ENCODE measurements at regions not wholly inside any gene's neighbourhood (a gene's known extent, or its start where the extent isn't known, plus 50 kb on each side); places are given as distances from the start of the nearest gene placed in this dataset.
A peak's percentile ranks its signal among the peaks of the same experiment; 100 is the strongest.
"Not testable (repeated sequence)": the region's sequence is repeated elsewhere in the genome, so short reads cannot be mapped to it uniquely, and the experiment has no call there.

- DNase-seq, result no peak
These were observed 54.9 kb upstream of the ZNF678 start for GRCh38 chr1:227508431-227508830.

DNA sequence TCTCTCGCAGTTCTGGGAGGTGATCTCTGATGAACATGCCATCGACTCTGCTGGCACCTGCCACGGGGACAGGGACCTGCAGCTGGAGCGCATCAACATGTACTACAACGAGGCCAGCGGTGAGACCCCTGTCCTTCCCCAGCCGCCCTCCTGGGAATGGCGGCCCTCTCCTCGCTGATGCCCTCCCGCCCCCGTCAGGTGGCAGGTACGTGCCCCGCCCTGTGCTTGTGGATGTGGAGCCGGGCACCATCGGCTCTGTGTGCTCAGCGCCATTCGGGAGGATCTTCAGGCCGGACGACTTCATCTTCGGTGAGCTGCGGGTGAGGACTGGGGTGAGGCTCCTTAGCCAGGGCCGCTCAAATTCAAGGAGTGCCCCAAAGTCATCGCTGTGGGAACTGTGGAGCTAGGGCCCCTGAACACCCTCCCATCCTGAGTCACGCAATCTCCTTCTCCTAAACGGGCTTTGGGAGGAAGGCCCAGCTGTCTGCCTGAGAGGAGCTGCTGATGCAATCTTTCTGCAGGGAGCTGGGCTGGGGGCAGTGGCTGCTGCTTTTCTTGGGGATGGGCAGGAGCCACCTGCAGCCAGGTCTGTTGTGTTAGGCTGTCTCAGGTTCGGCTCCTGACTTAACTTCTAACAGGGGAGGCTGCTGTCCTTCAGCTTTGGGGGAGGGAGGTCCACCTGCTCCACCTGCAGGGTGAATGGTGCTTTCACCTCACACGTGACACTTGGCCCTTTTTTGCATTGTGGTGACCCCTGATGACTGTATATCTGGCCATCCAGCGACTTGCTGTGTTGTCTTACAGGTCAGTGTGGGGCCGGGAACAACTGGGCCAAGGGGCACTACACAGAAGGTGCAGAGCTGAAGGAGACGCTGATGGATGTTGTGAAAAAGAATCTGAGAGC is 56.6 kb upstream of the ZNF678 start:
- not testable (repeated sequence) for DNase-seq

DNA sequence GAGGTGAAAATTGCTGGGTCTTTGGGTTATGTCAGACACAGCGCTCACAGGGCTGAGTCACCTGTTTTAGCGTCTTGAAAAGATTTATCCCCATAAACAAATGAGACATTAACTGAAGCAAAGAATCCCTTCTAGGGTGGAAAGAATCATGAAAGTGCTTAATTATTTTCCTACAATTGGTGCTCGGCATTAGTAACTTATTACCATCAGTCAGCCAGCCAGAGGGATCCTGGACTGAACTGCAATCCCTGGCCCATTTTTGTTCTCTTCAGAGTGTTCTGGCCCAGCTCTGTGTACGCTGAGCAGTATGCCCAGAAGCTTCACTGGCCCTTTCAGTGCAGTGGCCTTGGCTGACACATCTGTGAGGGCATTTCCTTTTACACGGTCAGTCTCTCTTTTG is 67.3 kb upstream of the ZNF678 start:
- peak in 3 of 51 donors; percentile 2 to 17 (median 9) for DNase-seq

- not testable (repeated sequence) for DNase-seq
These were observed 69.3 kb upstream of the ZNF678 start for GRCh38 chr1:227493863-227494551.

- no peak for DNase-seq
These were observed 72.9 kb upstream of the ZNF678 start for GRCh38 chr1:227490478-227490877.

GRCh38 chr1:227490001-227490400 is 73.4 kb upstream of the ZNF678 start:
- DNase-seq, result no peak

DNA sequence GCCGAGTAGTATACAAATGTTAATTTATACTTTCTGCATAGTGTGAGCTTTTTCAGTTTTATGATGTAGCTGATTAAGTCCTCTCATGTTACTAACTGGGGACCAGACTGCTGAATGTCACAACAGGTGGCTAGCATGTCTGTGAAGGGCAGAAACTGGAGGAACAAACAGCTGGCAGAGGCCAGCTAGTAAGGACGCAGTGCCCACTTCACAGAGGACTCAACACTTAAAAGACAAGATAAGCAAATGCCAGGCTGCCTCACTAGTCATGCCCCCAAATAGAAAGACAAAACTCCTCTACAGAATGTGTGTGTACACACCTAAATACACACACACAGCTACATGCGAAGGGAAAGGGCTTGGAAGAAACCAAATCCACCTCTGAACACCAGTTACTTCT is 73.8 kb upstream of the ZNF678 start:
- no peak for DNase-seq

GRCh38 chr1:227487606-227488005 is 75.8 kb upstream of the ZNF678 start:
- no peak for DNase-seq

DNA sequence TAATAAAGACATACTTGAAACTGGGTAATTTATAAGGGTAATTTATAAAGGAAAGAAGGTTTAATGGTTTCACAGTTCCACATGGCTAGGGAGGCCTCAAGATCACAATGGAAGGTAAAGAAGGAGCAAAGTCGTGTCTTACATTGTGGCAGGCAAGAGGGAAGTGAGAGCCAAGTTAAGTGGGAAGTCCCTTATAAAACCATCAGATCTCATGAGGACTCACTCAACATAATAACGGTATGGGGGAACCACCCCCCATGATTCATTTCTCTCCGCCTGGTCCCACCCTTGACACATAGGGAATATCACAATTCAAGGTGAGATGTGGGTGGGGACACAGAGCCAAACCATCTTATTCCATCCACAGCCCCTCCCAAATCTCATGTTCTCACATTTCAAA is 76.8 kb upstream of the ZNF678 start:
- DNase-seq, result no peak

- DNase-seq, result no peak
These were observed 81.4 kb upstream of the ZNF678 start for GRCh38 chr1:227482023-227482299.

DNA sequence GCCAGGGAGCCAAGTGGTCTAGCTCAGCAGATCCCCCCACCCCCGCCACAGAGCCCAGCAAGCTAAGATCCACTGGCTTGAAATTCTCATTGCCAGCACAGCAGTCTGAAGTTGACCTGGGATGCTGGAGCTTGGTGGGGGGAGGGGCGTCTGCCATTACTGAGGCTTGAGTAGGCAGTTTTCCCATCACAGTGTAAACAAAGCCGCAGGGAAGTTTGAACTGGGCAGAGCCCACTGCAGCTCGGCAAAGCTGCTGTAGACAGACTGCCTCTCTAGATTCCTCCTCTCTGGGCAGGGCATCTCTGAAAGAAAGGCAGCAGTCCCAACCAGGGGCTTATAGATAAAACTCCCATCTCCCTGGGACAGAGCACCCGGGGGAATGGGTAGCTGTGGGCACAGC is 89.3 kb upstream of the ZNF678 start:
- not testable (repeated sequence) for DNase-seq

GRCh38 chr1:227472772-227473171 is 90.6 kb upstream of the ZNF678 start:
- no peak for DNase-seq

DNA sequence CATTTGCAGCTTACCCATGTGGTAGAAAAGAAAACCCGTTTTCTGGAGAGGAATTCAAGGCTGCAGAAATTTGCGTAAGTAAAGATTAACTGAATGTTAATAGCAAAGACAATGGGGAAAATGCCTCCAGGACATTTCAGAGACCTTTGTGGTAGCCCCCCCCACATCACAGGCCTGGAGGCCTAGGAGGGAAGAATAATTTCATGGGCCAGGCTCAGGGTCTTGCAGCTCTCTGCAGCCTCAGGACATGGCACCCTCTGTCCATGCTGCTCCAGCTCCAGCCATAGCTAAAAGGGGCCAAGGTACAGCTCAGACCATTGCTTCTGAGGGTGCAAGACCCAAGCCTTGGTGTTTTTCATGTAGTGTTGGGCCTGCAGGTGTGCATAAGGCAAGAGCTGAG is 92.7 kb upstream of the ZNF678 start:
- DNase-seq, result no peak

- no peak for DNase-seq
These were observed 93.6 kb upstream of the ZNF678 start for GRCh38 chr1:227469708-227470107.

GRCh38 chr1:227466039-227466645 is 97.2 kb upstream of the ZNF678 start:
- no peak for DNase-seq

DNA sequence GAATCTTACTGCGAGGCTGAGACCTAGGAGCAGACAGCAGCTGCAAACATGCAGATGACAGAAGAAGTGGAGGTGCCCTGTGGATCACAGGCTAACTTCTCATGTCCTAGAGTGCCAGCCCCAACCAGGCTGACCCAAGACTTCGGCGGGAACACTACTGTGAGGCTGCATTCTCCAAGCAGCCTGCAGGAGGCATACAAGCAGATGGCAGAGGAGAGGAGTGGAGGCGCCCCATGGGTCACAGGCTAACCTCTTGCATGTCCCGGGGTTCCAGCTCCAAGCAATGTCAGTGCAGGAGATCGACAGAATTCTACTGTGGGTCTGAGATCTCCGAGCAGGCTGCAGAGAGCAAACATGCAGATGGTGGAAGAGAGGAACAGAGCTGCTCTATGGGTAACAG is 98.1 kb upstream of the ZNF678 start:
- DNase-seq, result no peak

DNA sequence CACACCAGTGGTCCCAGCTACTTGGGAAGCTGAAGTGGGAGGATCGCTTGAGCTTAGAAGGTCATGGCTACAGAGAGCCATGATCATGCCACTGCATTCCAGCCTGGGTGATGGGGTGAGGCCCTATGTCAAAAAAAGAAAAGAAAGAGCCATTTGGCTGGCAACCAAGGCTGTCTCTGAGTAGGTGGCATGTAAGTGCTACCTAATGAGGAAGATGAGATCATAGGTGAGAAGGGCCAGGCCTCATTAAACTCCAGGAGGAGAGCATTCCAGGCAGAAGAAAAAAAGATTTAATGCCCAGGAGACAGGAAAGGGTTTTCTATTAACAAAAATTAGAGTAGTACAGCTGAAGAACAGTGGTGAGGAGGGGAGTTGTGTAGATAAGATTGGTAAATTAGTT is 103.4 kb upstream of the ZNF678 start:
- DNase-seq, result no peak

DNA sequence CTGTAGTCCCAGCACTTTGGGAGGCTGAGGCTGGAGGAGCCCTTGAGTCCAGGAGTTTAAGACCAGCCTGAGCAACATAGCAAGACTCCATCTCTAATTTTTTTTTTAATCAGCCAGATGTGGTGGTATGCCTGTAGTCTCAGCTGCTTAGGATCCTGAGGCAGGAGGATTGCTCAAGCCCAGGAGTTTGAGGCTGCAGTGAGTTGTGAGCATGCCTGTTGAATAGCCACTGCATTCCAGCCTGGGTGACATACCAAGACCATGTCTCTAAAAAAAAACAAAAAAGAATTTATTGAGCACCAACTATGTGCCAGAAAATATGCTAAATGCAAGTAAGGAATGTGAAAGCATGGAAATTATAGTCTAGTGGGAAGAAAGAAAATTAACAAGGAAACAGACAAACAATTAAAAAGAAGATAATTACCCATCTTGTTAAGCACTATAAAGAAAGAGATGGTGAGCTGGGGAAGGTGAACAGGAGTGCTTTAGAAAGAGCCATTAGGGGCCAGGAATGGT is 104.0 kb upstream of the ZNF678 start:
- DNase-seq, result no peak

DNA sequence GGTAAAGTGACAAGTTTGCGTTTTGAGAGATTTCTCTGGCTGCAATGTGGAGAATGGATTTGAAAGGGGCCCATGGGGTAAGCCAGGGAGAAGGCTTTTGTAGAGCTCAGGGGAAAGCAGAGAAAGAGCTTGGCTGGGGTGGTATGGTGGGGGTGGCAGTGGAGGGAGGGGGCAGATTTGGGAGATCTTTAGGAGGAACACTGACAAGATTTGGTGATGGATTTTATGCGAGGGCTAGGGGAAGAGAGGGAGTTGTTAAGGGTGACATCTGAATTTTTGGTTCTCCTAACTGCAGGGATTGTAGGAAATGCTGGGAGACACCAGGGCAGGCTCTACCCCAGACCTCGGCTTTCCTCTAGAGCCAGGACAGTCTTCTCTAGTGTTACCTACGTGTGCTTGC is 108.7 kb upstream of the ZNF678 start:
- no peak for DNase-seq

- no peak for DNase-seq
These were observed 109.6 kb upstream of the ZNF678 start for GRCh38 chr1:227453631-227454355.

- DNase-seq, result no peak
These were observed 111.4 kb upstream of the ZNF678 start for GRCh38 chr1:227451954-227452353.

- no peak for DNase-seq
These were observed 112.3 kb upstream of the ZNF678 start for GRCh38 chr1:227451057-227451456.
